AG04449 (cell line): ENCODE measurements at regions not wholly inside any gene's neighbourhood (a gene's known extent, or its start where the extent isn't known, plus 50 kb on each side); places are given as distances from the start of the nearest gene placed in this dataset.

Experiments used
- CTCF ChIA-PET: fragments of 350-600 bp; formaldehyde crosslinking; extraction: SDS; loops from one replicate; lab custom pipeline; 2021; ENCODE audit warnings: antibody characterized with exemption; lab: Yijun Ruan, JAX
- POLR2A ChIA-PET: fragments of 400-600, 350-600 bp; formaldehyde crosslinking; extraction: SDS; loops from one replicate; lab custom pipeline; 2020; ENCODE audit warnings: antibody characterized with exemption, inconsistent platforms; lab: Yijun Ruan, JAX
- DNase-seq: peaks from one replicate; pipeline ENCODE4 v3.0.0-alpha.2; 2010; ENCODE audit warnings: low read depth, low spot score
- H3K4me3 ChIP-seq: 2 replicates; pipeline ENCODE4 v1.5.1; 2011; ENCODE audit warnings: low read depth, mild to moderate bottlenecking, control low read depth, low read length
- TF ChIP-seq, protein P1 (sequence below): IDR thresholded peaks from one replicate; pipeline ENCODE4 v1.5.1; 2011; ENCODE audit warnings: mild to moderate bottlenecking, moderate library complexity, low read length, control low read depth, inconsistent platforms; ENCODE audit not compliant: insufficient read depth; ENCODE audit errors: missing control alignments

DNA sequence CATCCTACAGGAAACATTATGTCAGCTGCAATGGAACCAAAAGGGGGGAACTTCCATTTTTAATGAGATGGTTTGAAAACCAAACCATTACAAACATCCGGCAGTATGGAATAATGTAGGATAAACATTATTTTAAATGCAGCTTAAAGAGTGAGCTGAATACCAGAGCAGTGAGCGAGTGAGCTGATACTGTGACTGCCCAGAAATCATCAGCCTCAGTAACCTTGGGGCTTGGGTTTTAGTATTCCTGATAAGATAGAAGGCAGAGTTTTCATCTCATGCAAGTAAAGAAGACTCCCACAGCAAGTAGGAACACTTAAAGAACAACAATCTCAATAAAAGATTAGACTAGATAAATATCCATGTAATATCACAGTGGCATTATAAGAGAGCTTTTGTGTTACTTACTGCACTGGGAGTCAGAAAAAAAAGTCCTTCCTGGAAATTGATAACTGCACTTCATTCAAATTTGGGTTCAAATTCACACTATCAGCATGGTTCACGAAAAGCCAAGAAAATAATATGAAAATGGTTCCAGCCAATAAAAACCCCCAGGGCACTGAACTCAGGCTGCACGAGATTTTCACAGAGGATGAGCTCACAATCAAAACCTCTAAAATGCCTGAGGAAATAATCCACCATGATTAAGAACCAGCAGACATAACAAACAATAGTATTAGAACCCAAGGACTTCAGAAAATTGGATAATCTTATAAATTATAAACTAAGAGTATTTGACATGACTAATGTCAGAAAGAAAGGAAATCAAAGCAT lies 115.7 kb downstream of the MTPAP start:
- no peak overlapping the region for H3K4me3 ChIP-seq
- POLR2A ChIA-PET: interaction anchor here (0.8 kb wide), 1 partner anchor 23 kb away, joined by 4 read pairs; no protein-coding TSS in a partner anchor
- no peak for DNase-seq
- TF ChIP-seq, protein P1, sequence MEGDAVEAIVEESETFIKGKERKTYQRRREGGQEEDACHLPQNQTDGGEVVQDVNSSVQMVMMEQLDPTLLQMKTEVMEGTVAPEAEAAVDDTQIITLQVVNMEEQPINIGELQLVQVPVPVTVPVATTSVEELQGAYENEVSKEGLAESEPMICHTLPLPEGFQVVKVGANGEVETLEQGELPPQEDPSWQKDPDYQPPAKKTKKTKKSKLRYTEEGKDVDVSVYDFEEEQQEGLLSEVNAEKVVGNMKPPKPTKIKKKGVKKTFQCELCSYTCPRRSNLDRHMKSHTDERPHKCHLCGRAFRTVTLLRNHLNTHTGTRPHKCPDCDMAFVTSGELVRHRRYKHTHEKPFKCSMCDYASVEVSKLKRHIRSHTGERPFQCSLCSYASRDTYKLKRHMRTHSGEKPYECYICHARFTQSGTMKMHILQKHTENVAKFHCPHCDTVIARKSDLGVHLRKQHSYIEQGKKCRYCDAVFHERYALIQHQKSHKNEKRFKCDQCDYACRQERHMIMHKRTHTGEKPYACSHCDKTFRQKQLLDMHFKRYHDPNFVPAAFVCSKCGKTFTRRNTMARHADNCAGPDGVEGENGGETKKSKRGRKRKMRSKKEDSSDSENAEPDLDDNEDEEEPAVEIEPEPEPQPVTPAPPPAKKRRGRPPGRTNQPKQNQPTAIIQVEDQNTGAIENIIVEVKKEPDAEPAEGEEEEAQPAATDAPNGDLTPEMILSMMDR: no peak
- CTCF ChIA-PET: interaction anchor here (1.0 to 3.4 kb wide), 7 partner anchors 8 to 358 kb away, joined by 3 to 23 read pairs (median 4); no protein-coding TSS in a partner anchor

DNA sequence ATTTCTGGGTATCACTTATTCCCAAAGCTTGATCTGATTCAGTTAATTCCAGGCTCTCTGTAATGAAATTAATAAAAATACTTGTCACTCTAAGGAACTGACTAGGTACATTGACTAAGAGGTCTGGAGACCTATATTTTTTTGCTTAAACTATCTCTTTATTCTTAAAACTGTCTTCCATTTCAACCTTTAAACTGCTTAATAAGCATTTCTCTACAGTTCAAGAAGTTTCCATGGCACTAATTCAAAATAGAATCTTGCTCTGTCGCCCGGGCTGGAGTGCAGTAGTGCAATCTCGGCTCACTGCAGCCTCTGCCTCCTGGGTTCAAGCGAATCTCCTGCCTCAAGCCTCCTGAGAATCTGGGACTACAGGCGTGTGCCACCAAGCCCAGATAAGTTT lies 117.4 kb downstream of the MTPAP start:
- no peak overlapping the region for H3K4me3 ChIP-seq
- TF ChIP-seq, protein P1: no peak
- no peak for DNase-seq
- CTCF ChIA-PET: interaction anchor here (1.2 to 3.4 kb wide), 3 partner anchors 10 to 39 kb away, joined by 3 to 23 read pairs (median 5); no protein-coding TSS in a partner anchor
- POLR2A ChIA-PET: no interaction called here

DNA sequence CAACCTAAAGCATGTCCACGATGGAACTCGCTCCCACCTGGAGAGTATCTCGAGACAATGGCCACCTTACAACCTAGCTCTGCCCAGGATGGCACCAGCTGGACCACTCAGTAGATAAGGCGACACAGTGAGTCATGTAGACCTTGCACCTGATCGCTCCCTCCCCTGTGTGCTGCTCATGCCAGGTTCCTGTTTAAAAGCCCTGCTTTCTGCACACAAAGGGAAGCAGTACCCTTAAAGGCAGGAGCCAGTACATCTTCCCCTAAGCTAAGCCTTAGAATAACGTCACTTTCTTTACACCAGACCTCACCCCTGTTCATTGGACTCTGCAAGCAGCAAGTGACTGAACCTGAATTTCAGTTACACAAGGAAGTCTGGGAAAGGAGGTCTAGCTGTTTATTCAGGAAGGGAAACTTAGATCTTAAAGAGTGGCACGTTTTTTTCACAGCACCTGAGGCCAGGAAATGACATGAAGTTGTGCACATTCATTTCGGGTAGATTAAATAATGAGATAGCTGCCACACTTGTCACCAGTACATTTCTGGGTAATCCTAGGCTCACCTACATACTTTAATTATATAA lies 117.9 kb downstream of the MTPAP start:
- TF ChIP-seq, protein P1: no peak
- ChIA-PET POLR2A (no interaction called here), CTCF (interaction anchor here (0.6 to 3.4 kb wide), 5 partner anchors 10 to 233 kb away, joined by 3 to 23 read pairs (median 3); no protein-coding TSS in a partner anchor)
- no peak for DNase-seq
- H3K4me3 ChIP-seq: no peak overlapping the region

DNA sequence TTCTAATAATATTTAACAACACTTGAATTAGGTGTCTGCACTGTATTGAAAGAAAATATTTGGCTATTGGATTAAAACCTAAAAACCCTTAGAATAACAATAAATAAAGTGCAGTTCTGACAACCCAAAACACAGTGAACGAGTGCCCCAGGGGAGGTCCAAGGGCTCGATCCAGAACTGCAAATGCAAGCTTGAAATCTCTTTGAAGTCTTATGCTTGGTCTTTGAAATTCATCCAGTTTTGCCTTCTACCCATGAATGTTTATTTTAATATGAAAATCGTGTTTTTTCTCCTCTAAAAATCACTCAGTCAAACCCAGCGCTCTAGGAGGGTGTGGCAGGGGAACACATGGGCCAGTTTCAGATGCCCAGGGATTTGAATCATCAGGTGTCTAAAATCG lies 119.5 kb downstream of the MTPAP start:
- no peak for DNase-seq
- H3K4me3 ChIP-seq: no peak overlapping the region
- ChIA-PET POLR2A (no interaction called here), CTCF (interaction anchor here (1.0 to 1.8 kb wide), 3 partner anchors 9 to 224 kb away, joined by 3 to 4 read pairs (median 4); no protein-coding TSS in a partner anchor)
- TF ChIP-seq, protein P1: no peak

DNA sequence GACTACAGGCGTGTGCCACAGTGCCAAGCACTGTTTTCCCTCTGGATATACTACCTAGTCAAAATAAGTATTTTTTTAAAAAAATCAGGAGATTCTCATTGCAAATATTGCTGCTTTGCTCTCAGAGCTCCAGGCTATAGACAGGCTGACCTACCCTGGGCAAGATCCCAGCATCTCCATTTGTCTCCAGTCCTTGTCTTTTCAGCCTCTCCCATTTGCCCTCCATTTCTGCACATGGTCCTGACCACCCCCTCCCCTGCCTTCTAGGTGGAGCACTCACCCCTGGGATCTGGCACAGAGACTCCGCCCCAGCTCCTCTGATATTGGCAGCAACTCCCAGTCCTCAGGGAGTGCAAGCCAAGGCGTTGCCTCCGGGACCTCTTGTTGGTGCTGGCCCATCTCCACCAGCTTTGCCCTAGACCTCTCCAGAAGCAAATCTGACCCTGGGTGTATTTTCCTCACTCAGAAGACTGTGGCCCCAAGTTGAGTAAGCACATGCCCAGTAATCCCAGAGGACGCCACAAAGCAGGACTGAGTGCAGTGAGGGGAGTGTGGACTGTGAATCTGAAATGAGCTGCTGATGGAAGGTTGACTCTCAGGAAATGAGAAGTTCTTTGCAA lies 120.6 kb downstream of the MTPAP start:
- H3K4me3 ChIP-seq: no peak overlapping the region
- DNase-seq: no peak
- TF ChIP-seq, protein P1: no peak
- ChIA-PET CTCF (interaction anchor here (1.3 to 1.8 kb wide), 4 partner anchors 10 to 42 kb away, joined by 3 to 8 read pairs (median 4); no protein-coding TSS in a partner anchor), POLR2A (no interaction called here)
